ENCODE measurements at regions not wholly inside any gene's neighbourhood (a gene's known extent, or its start where the extent isn't known, plus 50 kb on each side); places are given as distances from the start of the nearest gene placed in this dataset.

GRCh38 chr13:82522872-82523271 lies 1359.4 kb downstream of the SLITRK1 start:
- TF ChIP-seq CTCF (IDR thresholded peaks at IDR 0.05) (no peak), MYC (IDR thresholded peaks at IDR 0.05; ENCODE audit: borderline replicate concordance, low read length) (no peak), ATOH8 (CRISPR knock-in tag; IDR thresholded peaks at IDR 0.05; ENCODE audit: low read depth) (no peak), ZFP36 (IDR thresholded peaks at IDR 0.05; ENCODE audit: borderline replicate concordance, partially characterized antibody) (no peak), POLR2A (IDR thresholded peaks at IDR 0.05; ENCODE audit: low read length) (no peak), GATA3 (IDR thresholded peaks at IDR 0.05; ENCODE audit: borderline replicate concordance) (no peak), MAFK (IDR thresholded peaks at IDR 0.05; ENCODE audit: partially characterized antibody) (no peak), RCOR1 (IDR thresholded peaks at IDR 0.05; ENCODE audit: low read depth, low read length) (no peak), MAX (IDR thresholded peaks at IDR 0.05) (no peak), ELK1 (IDR thresholded peaks at IDR 0.05; ENCODE audit: low read depth, low read length) (no peak), REST (IDR thresholded peaks at IDR 0.05) (no peak), HMGXB4 (CRISPR knock-in tag; IDR thresholded peaks at IDR 0.05; ENCODE audit: borderline replicate concordance) (no peak), HDAC2 (IDR thresholded peaks at IDR 0.05) (no peak), RFX5 (IDR thresholded peaks at IDR 0.05) (no peak)

All from A549 (cell line).